ENCODE measurements at regions not wholly inside any gene's neighbourhood (a gene's known extent, or its start where the extent isn't known, plus 50 kb on each side); places are given as distances from the start of the nearest gene placed in this dataset.
"Not testable (repeated sequence)": the region's sequence is repeated elsewhere in the genome, so short reads cannot be mapped to it uniquely, and the experiment has no call there.

DNA sequence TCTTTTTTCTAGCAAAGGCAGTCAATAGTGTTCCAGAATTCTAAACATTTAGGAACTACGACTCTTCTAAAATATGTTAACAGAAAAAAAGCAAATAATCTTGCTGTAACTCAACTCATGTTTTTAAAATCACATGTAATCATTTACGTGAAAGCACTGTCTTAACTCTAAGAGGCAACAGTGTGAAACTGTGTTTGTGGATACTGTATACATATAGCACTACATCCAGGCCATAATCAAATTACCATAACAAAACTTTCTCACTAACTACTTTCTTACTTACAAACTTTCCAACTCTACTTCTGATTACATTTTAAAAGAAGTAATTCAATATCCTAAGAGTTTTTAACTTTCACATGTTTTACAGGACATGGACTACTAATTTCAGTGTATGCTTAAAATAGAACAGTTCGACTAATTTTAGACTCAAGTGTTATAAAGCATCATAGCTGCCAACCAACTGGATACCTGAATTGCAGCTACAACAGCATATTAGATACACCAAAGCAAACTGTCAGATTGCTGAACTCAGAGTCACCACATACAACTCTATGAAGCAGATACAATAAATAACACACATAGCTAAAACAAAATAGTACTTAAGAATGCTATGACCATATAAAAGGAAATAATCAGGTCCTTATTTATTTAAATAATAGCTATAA is 121.6 kb upstream of the BEND6 start:
- peak overlapping the region; percentile 15 to 85 (median 66) for H3K27ac ChIP-seq
- WGBS, 2 donors = 42 to 63% methylated on average over 3 of the region's 3 CpGs
- H3K36me3 ChIP-seq = no peaks in the 10 kb centered on the region
- TF ChIP-seq, protein P1, sequence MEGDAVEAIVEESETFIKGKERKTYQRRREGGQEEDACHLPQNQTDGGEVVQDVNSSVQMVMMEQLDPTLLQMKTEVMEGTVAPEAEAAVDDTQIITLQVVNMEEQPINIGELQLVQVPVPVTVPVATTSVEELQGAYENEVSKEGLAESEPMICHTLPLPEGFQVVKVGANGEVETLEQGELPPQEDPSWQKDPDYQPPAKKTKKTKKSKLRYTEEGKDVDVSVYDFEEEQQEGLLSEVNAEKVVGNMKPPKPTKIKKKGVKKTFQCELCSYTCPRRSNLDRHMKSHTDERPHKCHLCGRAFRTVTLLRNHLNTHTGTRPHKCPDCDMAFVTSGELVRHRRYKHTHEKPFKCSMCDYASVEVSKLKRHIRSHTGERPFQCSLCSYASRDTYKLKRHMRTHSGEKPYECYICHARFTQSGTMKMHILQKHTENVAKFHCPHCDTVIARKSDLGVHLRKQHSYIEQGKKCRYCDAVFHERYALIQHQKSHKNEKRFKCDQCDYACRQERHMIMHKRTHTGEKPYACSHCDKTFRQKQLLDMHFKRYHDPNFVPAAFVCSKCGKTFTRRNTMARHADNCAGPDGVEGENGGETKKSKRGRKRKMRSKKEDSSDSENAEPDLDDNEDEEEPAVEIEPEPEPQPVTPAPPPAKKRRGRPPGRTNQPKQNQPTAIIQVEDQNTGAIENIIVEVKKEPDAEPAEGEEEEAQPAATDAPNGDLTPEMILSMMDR (IDR thresholded peaks at IDR 0.05) = no peak
- peaks cover 0 to 78% (median 39%) of the 10 kb centered on the region in 9 donors for H3K4me1 ChIP-seq
- ATAC-seq = peak; percentile 51 to 95 (median 87)
- no peak for DNase-seq
- no peak overlapping the region for H3K4me3 ChIP-seq
- intact Hi-C loops (cut with DNase I) = no loop called here
- H3K9me3 ChIP-seq = no peaks in the 10 kb centered on the region
- no peaks in the 10 kb centered on the region for H3K27me3 ChIP-seq

DNA sequence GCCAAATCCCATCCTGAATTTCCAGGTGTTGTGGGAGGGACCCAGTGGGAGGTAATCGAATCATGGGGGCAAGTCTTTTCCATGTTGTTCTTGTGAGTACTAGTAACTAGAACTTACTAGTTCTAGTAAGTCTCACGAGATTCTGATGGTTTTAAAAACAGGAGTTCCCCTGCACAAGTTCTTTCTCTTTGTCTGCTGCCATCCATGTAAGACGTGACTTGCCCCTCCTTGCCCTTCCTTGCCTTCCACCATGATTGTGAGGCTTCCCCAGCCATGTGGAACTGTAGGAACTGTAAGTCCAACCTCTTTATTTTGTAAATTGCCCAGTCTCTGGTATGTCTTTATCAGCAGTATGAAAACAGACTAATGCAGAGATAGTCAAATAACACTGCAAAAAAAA is 122.7 kb upstream of the BEND6 start:
- H3K4me1 ChIP-seq = peaks cover 0 to 78% (median 45%) of the 10 kb centered on the region in 9 donors

DNA sequence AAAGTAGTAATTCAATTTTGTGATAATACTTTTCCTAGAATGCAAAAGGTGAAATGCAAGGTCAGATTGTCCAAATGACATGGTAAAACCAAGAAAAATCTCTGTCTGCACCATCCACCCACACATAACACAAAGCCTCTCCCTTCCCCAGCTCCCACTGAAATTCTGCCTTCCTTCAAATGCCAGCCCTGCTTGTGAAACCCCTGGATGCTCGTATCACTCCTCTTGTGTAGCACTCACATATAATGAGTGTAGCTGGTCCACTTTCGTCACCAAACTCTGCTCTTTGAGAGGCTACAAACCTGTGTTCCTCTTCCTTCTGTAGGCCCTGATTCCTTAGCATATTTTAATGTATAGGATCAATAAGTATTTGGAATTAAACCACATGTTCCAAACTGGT is 123.6 kb upstream of the BEND6 start:
- Histone ChIP-seq H3K27me3 (no peaks in the 10 kb centered on the region), H3K4me1 (peaks cover 0 to 78% (median 42%) of the 10 kb centered on the region in 9 donors), H3K9me3 (no peaks in the 10 kb centered on the region), H3K27ac (peak overlapping the region in 4 of 10 donors; percentile 64 to 85 (median 82)), H3K4me3 (no peak overlapping the region), H3K36me3 (no peaks in the 10 kb centered on the region)
- TF ChIP-seq, protein P1 (IDR thresholded peaks at IDR 0.05) = no peak
- 47 to 68% methylated on average over 2 of the region's 2 CpGs for WGBS, 2 donors
- DNase-seq (no peak), ATAC-seq (peak in 1 of 8 donors; percentile 38)
- intact Hi-C loops (cut with DNase I) = no loop called here

More for the DNA sequence above, 122.7 kb upstream of the BEND6 start:
- Histone ChIP-seq H3K9me3 (no peaks in the 10 kb centered on the region), H3K4me3 (no peak overlapping the region), H3K27me3 (no peaks in the 10 kb centered on the region), H3K27ac (peak overlapping the region in 8 of 10 donors; percentile 6 to 85 (median 74)), H3K36me3 (no peaks in the 10 kb centered on the region)
- no peak for DNase-seq
- TF ChIP-seq, protein P1 (IDR thresholded peaks at IDR 0.05) = no peak
- intact Hi-C loops (cut with DNase I) = no loop called here
- 83 to 90% methylated on average over 3 of the region's 3 CpGs for WGBS, 2 donors
- ATAC-seq = no peak

DNA sequence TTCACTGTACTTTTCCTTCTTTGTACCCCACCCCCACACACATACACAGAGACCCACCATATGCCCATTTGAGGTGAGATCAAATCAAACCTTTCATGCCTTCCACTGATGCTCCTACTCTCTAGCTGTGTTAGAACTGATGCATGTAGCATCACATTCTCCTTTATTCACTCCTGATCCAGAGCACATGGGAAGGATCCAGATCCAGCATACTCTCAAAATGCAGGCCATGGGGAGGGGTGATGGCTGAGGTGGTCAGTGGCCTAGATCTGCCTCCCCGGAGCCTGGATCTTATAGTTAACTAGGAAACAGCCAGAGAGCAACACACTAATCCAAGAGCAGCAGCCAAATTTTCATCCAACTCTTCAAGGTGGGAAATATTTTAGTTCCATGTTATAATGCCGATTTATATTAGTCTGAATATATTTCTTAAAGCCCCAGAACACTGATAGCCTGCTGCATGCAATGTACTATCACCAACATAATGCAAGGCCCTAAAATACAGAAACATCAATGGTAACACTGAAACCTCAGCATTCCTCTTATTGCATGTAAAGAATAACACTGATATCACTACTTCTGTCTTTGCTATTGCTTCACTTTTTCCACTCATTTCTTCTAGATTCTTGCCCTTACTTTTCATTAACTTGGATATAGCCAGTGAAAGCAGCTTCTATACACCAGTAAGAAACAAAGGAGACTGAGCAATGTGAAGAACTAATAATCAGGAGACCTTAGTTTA is 126.8 kb upstream of the BEND6 start:
- Histone ChIP-seq H3K9me3 (no peaks in the 10 kb centered on the region), H3K4me1 (peaks cover 0 to 63% (median 33%) of the 10 kb centered on the region in 9 donors), H3K27ac (peak overlapping the region in 2 of 10 donors; percentile 10 to 13), H3K36me3 (no peaks in the 10 kb centered on the region), H3K4me3 (no peak overlapping the region), H3K27me3 (no peaks in the 10 kb centered on the region)
- ATAC-seq (peak in 1 of 8 donors; percentile 19), DNase-seq (no peak)
- TF ChIP-seq, protein P1 (IDR thresholded peaks at IDR 0.05) = no peak
- 52 to 60% methylated on average over 2 of the region's 2 CpGs for WGBS, 2 donors
- intact Hi-C loops (cut with DNase I) = no loop called here

DNA sequence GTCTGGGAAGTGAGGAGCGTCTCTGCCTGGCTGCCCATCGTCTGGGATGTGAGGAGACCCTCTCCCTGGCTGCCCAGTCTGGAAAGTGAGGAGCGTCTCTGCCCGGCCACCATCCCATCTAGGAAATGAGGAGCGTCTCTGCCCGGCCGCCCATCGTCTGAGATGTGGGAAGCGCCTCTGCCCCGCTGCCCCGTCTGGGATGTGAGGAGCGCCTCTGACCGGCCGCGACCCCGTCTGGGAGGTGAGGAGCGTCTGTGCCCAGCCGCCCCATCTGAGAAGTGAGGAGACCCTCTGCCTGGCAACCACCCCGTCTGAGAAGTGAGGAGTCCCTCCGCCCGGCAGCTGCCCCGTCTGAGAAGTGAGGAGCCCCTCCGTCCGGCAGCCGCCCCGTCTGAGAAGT is 130.5 kb upstream of the BEND6 start:
- WGBS, 2 donors = 94 to 95% methylated on average over 24 to 26 of the region's 26 CpGs
- ATAC-seq; H3K27me3 ChIP-seq; DNase-seq; H3K4me3 ChIP-seq; intact Hi-C loops (cut with DNase I); H3K27ac ChIP-seq; H3K9me3 ChIP-seq; H3K36me3 ChIP-seq: not testable (repeated sequence)
- peaks cover 0 to 54% (median 29%) of the 10 kb centered on the region in 9 donors for H3K4me1 ChIP-seq

All from heart right ventricle (tissue), 16 donors.